Transverse colon (tissue), 3 donors: ENCODE measurements at regions not wholly inside any gene's neighbourhood (a gene's known extent, or its start where the extent isn't known, plus 50 kb on each side); places are given as distances from the start of the nearest gene placed in this dataset.

Source experiments
- CTCF ChIP-seq, 5 experiments: fragments of 200-600 bp in 3 of 5; fragments of 450-650 bp in 2 of 5; sonication (generic) in 3 of 5; IDR thresholded peaks; 1 replicate in 2 of 5; 2 replicates in 3 of 5; pipeline ENCODE4 v1.5.1; 2016 to 2017; ENCODE audit warnings: antibody characterized with exemption in 5 of 5, inconsistent platforms in 3 of 5, mild to moderate bottlenecking in 2 of 5, moderate library complexity in 1 of 5
- EP300 ChIP-seq: sonication (generic); formaldehyde crosslinking; IDR thresholded peaks from one replicate; pipeline ENCODE4 v1.6.1; 2017; ENCODE audit warnings: antibody characterized with exemption, low read depth
- POLR2A ChIP-seq: fragments of 450-650 bp; IDR thresholded peaks from one replicate; pipeline ENCODE4 v1.6.1; 2016; ENCODE audit warnings: antibody characterized with exemption, mild to moderate bottlenecking, moderate library complexity

- TF ChIP-seq CTCF (IDR thresholded peaks at IDR 0.05) (no peak), POLR2A (no peak), EP300 (no peak)
Measured at GRCh38 chr11:71332447-71332846, 80.1 kb upstream of the SHANK2 start.
